ENCODE measurements at regions not wholly inside any gene's neighbourhood (a gene's known extent, or its start where the extent isn't known, plus 50 kb on each side); places are given as distances from the start of the nearest gene placed in this dataset.
"Not testable (repeated sequence)": the region's sequence is repeated elsewhere in the genome, so short reads cannot be mapped to it uniquely, and the experiment has no call there.

DNA sequence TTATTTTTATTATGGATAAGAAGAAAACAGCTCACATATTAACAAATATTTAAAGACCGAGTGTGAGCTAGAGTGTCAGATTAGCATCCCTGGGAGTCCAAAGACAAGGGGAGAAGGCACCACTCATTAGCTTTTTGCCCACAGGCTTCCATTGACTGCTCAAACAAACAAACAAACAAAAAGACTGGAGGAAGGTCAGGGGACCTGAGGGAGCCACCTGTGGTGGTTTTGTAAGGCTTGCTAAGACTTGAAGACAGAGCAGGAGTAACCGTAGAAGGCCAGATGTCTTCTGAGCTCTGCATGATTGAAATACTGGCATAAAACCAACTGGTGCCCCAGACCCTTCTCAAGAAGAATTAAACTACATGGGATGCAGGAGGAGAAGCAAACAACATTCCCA lies 395.2 kb upstream of the CNTN5 start:
- no peaks in the 10 kb centered on the region for H3K4me1 ChIP-seq (ENCODE audit: insufficient read depth, low read length)
- no peaks in the 10 kb centered on the region; the same call in 1 of the 2 replicates for H3K36me3 ChIP-seq (ENCODE audit: insufficient read depth, low read length)
- H3K9ac ChIP-seq (ENCODE audit: low read depth, low read length) = no peak overlapping the region
- H3K9me3 ChIP-seq (ENCODE audit: control insufficient read depth, insufficient read depth, low read length) = no peaks in the 10 kb centered on the region; the same call in 1 of the 2 replicates

DNA sequence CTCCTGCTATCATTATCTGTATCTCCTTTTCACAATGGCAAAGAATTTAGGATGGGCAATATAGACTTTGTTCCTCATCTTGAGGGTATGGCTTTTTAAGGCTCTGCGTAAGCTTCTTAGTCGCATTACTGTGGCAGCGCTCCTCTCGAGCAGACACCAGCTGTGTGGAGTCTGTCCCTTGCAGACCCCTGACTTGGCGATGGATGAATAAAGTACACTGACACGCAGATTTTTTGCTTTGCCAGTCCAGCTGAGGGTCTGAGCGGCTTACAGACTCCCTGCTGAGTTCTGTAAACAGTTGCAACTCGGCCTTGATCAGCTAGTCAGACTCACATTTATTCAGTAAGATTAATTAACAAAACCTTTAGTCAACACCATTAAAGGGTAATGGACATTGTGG lies 390.0 kb upstream of the CNTN5 start:
- H3K4me1 ChIP-seq (ENCODE audit: insufficient read depth, low read length) = no peaks in the 10 kb centered on the region
- no peak overlapping the region for H3K9ac ChIP-seq (ENCODE audit: low read depth, low read length)
- H3K36me3 ChIP-seq (ENCODE audit: insufficient read depth, low read length) = no peaks in the 10 kb centered on the region
- H3K9me3 ChIP-seq (ENCODE audit: control insufficient read depth, insufficient read depth, low read length) = no peaks in the 10 kb centered on the region; the same call in 1 of the 2 replicates

DNA sequence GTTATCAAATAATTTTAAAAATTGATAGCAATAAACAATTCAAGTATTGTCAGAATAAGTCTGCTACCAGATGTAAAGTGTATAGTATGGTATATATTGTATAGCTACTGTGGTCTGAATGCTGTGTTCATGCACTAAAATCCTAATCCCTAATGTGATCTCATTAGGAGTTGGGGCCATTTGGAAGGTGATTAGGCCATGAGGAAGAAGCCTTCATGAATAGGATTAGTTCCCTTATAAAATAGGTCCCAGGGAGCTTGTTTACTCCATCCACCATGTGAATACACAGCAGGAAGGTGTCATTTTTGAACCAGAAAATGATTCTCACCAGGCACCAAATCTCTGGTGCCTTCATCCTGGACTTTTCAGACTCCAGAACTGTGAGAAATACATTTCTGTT lies 363.0 kb upstream of the CNTN5 start:
- H3K9ac ChIP-seq (ENCODE audit: low read depth, low read length) = no peak overlapping the region
- no peaks in the 10 kb centered on the region for H3K36me3 ChIP-seq (ENCODE audit: insufficient read depth, low read length)
- H3K9me3 ChIP-seq (ENCODE audit: control insufficient read depth, insufficient read depth, low read length) = no peaks in the 10 kb centered on the region
- no peaks in the 10 kb centered on the region for H3K4me1 ChIP-seq (ENCODE audit: insufficient read depth, low read length)

DNA sequence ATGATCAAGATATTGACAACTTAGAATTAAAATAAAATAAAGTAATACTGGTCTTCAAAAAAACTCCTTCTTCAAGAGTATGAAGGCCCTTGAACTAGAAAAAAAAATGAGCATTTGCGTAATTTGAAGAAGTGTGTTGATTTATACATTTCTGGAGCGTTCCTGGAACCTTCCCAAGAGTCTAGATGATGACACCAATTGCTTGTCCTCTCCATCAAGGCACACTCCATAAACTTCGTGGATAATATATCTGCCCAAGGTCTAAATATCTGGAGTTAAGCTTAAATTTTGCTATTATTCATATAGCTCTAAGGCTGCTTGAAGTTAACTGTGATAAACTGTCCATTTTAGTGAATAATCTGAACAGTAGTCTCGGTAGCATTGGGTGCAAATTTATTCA lies 361.3 kb upstream of the CNTN5 start:
- Histone ChIP-seq H3K36me3 (ENCODE audit: insufficient read depth, low read length) (no peaks in the 10 kb centered on the region), H3K9me3 (ENCODE audit: control insufficient read depth, insufficient read depth, low read length) (no peaks in the 10 kb centered on the region), H3K9ac (ENCODE audit: low read depth, low read length) (no peak overlapping the region), H3K4me1 (ENCODE audit: insufficient read depth, low read length) (no peaks in the 10 kb centered on the region)

DNA sequence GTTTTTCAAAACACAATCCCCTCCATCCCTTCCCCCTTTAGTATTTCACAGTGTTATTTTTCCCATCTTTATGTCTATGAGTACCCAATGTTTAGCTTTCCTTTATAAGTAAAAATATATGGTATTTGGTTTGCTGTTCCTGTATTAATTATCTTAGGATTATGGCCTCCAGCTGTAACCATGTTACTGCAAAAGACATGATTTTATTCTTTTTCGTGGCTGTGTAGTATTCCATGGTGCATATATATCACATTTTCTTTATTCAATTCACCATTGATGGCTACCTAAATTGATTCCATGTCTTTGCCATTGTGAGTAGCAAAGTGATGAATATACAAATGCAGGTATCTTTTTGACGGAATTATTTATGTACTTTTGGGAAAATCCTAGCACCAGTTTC lies 346.4 kb upstream of the CNTN5 start:
- Histone ChIP-seq H3K4me1 (ENCODE audit: insufficient read depth, low read length) (no peaks in the 10 kb centered on the region), H3K9ac (ENCODE audit: low read depth, low read length) (no peak overlapping the region), H3K36me3 (ENCODE audit: insufficient read depth, low read length) (no peaks in the 10 kb centered on the region), H3K9me3 (ENCODE audit: control insufficient read depth, insufficient read depth, low read length) (no peaks in the 10 kb centered on the region)

DNA sequence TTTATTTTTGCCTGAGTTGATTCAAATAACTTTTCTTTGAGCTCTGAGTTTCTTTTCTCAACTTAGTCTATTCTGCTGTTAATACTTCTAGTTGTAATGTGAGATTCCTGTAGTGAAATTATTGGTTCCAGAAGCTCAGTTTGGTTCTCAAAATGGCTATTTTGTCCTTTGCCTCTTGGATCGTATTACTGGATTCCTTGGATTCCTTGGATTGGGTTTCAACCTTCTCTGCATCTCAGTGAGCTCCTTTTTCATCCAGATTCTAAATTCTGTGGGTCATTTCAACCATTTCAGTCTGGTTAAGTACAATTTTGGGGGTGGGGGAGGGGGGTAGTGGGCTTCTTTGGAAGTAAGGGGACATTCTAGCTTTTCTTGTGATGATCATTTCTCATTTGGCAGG lies 341.1 kb upstream of the CNTN5 start:
- Histone ChIP-seq H3K9me3 (ENCODE audit: control insufficient read depth, insufficient read depth, low read length) (no peaks in the 10 kb centered on the region), H3K36me3 (ENCODE audit: insufficient read depth, low read length) (no peaks in the 10 kb centered on the region), H3K4me1 (ENCODE audit: insufficient read depth, low read length) (peaks cover 4% of the 10 kb centered on the region; the same call in 1 of the 2 replicates), H3K9ac (ENCODE audit: low read depth, low read length) (no peak overlapping the region)

DNA sequence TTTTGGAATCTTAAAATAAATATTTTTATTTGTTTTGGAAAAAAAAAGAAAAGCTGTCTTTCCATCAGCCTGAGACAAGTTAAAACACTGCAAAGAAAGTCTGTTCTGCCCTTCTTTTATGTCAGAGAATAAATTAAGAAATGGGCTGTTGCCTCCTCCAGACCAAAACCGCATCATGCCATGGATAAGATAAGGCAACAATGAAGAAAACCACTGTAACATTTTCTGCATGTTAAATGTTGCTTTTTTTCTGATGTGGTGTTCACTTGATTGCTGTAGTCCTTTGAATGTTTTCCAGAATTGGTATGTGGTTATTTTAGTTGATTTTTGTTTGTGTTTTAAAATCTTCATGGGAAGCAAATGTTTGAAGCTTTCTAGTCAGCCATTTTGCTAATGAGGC lies 319.2 kb upstream of the CNTN5 start:
- Histone ChIP-seq H3K9ac (ENCODE audit: low read depth, low read length) (no peak overlapping the region), H3K36me3 (ENCODE audit: insufficient read depth, low read length) (no peaks in the 10 kb centered on the region; the same call in 1 of the 2 replicates), H3K9me3 (ENCODE audit: control insufficient read depth, insufficient read depth, low read length) (no peaks in the 10 kb centered on the region), H3K4me1 (ENCODE audit: insufficient read depth, low read length) (no peaks in the 10 kb centered on the region)

DNA sequence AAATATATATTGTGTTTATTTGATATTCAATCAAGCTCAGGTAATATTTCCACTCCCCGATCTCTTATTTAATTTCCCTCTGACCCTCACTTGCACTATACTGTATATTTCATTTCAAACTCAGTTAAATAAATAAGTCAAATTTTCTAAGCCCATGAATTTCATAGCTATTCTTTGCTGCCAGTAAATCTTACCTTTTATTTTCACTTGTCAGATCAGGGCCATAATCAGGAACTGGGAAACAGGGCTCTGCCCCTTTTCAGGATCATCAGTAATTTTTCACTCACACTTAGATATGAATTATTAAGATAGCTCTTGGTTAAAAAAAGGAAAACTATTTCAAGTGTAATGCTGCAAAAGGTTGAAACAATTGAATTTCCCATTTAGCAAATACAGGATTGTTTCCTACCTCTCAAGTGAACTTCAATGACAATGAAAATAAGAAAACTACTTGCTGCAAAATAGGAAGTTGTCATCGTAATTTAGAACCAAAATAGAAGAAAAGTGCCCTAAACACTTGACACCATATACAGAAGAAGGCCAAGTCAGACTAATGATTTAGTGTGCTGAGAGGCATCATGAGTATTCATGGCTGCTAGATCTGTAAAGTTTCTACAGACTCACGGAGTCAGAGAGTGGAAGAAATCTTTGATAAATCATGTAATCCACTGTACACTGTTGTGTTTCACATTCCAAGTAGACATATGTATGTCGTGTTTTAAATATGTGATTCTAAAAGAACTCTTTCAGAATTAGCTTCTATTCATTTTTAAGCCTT lies 316.8 kb upstream of the CNTN5 start:
- Histone ChIP-seq H3K36me3 (ENCODE audit: insufficient read depth, low read length) (no peaks in the 10 kb centered on the region), H3K9me3 (ENCODE audit: control insufficient read depth, insufficient read depth, low read length) (no peaks in the 10 kb centered on the region), H3K9ac (ENCODE audit: low read depth, low read length) (no peak overlapping the region), H3K4me1 (ENCODE audit: insufficient read depth, low read length) (no peaks in the 10 kb centered on the region)

DNA sequence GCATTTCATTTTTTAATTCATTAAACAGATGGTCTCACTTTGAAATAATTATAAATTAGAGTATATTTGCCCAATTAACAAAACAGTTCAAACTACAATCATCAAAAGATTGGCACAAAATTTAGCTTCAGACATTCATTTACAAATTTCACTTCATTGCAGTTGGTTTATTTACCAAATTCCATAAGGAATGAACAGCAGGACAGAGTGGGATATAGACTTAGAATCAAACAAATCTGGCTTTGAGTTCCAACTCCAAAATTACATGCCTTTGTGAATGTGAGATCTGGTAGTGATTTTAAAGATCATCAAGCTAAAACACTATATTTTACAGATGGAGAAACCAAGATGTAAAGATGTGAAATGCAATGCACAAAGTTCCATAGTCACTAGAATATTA lies 310.7 kb upstream of the CNTN5 start:
- Histone ChIP-seq H3K9me3 (ENCODE audit: control insufficient read depth, insufficient read depth, low read length) (no peaks in the 10 kb centered on the region), H3K9ac (ENCODE audit: low read depth, low read length) (no peak overlapping the region), H3K36me3 (ENCODE audit: insufficient read depth, low read length) (no peaks in the 10 kb centered on the region), H3K4me1 (ENCODE audit: insufficient read depth, low read length) (no peaks in the 10 kb centered on the region)

DNA sequence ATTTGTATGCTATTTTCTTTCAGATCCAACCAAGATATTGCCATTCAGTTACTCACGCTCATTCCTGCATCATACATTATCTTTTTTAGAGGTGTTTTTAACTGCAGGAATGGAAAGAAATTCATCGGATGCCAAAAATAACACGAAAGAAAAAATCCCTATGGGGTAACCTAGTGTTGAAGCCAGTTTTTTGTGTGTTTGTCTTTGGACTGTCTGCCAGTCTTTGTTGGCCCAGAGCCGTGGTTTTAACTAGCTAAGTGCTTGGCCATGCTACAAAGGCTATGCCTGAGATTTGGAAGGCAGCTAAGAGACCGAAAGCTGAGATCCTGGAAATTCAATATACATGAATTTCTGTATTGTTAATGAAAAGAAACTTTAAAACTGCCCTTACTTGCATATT lies 309.8 kb upstream of the CNTN5 start:
- Histone ChIP-seq H3K9me3 (ENCODE audit: control insufficient read depth, insufficient read depth, low read length) (no peaks in the 10 kb centered on the region), H3K9ac (ENCODE audit: low read depth, low read length) (no peak overlapping the region), H3K36me3 (ENCODE audit: insufficient read depth, low read length) (no peaks in the 10 kb centered on the region), H3K4me1 (ENCODE audit: insufficient read depth, low read length) (no peaks in the 10 kb centered on the region)

DNA sequence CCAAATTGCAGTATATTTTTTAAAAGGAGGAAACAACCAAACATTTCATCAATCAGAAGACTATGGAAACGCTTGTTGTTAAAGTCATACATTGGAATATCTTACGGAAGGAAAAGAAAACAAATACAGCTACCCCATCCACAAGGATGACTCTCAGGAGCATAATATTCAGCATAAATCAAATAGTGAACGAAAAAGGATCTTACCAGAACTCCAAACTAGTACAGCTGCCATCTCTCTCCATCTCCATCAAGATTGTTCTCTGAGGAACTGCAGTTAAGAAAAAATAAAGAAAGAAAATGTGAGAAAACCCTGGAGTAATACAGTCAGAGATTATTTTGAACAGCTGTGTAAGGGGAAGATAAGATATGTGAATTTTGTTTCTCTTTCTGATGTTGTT lies 299.8 kb upstream of the CNTN5 start:
- Histone ChIP-seq H3K9me3 (ENCODE audit: control insufficient read depth, insufficient read depth, low read length) (no peaks in the 10 kb centered on the region), H3K9ac (ENCODE audit: low read depth, low read length) (no peak overlapping the region), H3K36me3 (ENCODE audit: insufficient read depth, low read length) (no peaks in the 10 kb centered on the region), H3K4me1 (ENCODE audit: insufficient read depth, low read length) (no peaks in the 10 kb centered on the region)

DNA sequence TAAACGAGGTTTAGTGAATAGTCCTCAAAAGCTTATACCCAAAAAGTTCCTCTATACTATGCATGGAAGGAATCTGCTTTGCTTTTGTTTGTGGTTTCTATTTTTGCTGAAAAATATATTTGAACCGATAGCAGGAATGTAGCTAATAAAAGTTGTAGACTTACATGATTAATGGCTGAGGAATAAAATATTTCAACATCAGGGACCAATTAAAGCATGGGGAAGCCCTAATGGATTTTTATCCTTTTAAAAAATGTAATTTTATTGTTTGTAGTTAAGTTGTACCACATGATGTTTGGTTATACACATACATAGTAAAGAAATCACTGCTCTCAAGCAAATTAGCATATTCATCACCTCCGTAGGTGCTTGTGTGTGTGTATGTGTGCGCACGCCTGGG lies 295.3 kb upstream of the CNTN5 start:
- no peaks in the 10 kb centered on the region for H3K36me3 ChIP-seq (ENCODE audit: insufficient read depth, low read length)
- no peaks in the 10 kb centered on the region for H3K9me3 ChIP-seq (ENCODE audit: control insufficient read depth, insufficient read depth, low read length)
- no peak overlapping the region for H3K9ac ChIP-seq (ENCODE audit: low read depth, low read length)
- no peaks in the 10 kb centered on the region for H3K4me1 ChIP-seq (ENCODE audit: insufficient read depth, low read length)

DNA sequence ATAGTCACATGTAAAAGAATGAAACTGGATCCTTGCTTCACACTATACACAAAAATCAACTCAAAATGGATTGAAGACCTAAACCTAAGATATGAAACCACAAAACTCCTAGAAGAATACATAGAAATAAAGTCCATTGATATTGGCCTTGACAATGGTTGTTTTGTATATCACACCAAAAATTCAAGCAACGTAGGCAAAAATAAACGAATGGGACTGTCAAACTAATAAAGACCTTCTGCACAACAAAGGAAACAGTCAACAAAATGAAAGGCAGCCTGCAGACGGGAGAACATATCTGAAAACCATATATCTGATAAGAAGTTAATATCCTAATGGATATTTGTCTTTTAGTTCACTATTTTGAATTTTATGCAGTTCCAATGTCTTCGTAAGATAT lies 292.3 kb upstream of the CNTN5 start:
- no peak overlapping the region for H3K9ac ChIP-seq (ENCODE audit: low read depth, low read length)
- no peaks in the 10 kb centered on the region for H3K36me3 ChIP-seq (ENCODE audit: insufficient read depth, low read length)
- no peaks in the 10 kb centered on the region for H3K9me3 ChIP-seq (ENCODE audit: control insufficient read depth, insufficient read depth, low read length)
- no peaks in the 10 kb centered on the region for H3K4me1 ChIP-seq (ENCODE audit: insufficient read depth, low read length)

DNA sequence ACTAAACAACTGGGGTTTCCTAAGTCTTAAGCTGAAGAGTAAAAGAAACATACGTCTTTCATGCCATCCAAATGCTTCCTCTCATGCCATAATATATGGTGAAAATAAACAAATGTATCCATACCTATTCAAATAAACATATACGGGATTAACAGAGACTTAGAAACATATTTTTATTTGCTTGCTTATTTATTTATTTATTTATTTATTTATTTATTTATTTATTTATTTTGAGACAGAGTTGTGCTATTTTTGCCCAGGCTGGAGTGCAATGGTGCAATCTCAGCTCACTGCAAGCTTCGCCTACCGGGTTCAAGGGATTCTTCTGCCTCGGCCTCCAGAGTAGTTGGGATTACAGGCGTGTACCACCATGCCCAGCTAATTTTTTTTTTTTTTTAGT lies 291.6 kb upstream of the CNTN5 start:
- H3K36me3 ChIP-seq (ENCODE audit: insufficient read depth, low read length) = no peaks in the 10 kb centered on the region
- no peaks in the 10 kb centered on the region for H3K9me3 ChIP-seq (ENCODE audit: control insufficient read depth, insufficient read depth, low read length)
- no peak overlapping the region for H3K9ac ChIP-seq (ENCODE audit: low read depth, low read length)
- H3K4me1 ChIP-seq (ENCODE audit: insufficient read depth, low read length) = no peaks in the 10 kb centered on the region

DNA sequence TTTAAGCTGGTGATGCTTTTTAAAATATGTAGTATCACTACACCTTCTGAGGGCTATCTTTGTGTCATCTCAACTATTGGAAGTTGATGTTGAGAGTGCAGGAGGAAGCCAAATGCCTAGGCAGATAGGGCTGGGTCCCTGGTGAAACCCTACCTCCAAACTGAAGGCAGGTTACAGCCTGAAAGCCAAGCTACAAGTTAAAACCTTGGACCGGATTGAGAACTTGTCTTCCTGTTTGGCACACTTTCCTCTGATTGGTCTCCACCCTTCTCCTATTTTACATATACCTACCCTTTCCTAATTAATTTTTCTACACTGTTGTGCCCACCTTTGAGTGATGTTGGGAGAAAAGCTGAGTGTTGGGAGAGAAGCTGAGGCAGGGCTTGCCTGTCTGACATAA lies 287.8 kb upstream of the CNTN5 start:
- Histone ChIP-seq H3K9ac (ENCODE audit: low read depth, low read length) (no peak overlapping the region), H3K9me3 (ENCODE audit: control insufficient read depth, insufficient read depth, low read length) (no peaks in the 10 kb centered on the region), H3K4me1 (ENCODE audit: insufficient read depth, low read length) (no peaks in the 10 kb centered on the region), H3K36me3 (ENCODE audit: insufficient read depth, low read length) (no peaks in the 10 kb centered on the region)

DNA sequence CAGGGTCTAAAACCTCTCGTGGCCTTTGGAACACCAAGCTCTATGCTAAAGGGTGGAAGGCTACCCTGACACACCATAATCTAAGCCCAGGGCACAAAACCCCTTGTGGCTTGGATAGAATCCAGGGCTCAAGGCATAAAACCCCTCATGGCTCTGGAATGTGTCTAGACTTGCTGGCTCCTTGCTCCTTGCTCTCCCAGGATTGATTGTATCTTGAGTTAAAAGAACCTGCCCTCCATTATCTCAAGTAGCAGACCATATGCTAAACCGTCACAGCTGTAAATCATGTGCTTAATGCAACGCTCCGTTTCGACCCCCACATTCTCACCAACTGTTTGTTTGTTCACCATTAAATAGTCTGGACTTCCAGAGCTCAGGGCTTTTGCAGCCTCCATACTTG lies 287.4 kb upstream of the CNTN5 start:
- H3K9ac ChIP-seq (ENCODE audit: low read depth, low read length); H3K4me1 ChIP-seq (ENCODE audit: insufficient read depth, low read length); H3K36me3 ChIP-seq (ENCODE audit: insufficient read depth, low read length); H3K9me3 ChIP-seq (ENCODE audit: control insufficient read depth, insufficient read depth, low read length): not testable (repeated sequence)
